ENCODE measurements at regions not wholly inside any gene's neighbourhood (a gene's known extent, or its start where the extent isn't known, plus 50 kb on each side); places are given as distances from the start of the nearest gene placed in this dataset.
A peak's percentile ranks its signal among the peaks of the same experiment; 100 is the strongest.

DNA sequence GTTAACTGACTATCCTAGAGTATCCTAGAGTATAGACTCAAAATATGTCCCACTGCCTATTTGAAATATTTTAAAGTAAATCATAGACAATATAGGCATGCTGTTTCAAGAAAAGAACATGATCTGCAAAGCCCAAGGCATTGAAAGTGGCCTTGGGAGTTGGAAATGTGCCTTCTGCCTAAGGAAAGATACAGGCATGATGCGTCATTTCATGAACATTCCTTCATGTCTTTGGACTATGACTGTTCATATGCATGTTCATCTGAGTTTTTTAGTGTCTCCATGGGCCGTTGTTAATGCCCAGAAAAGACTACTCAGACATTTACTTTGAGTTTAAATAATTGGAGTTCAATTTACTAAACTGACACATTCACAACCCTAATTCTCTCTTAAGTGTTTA lies 69.7 kb upstream of the PRDM11 start:
- Histone ChIP-seq H3K36me3 (ENCODE audit: control insufficient read depth, low read length) (no peaks in the 10 kb centered on the region), H3K27ac (ENCODE audit: low read depth, low read length) (no peak overlapping the region), H3K9me2 (replicated peaks; ENCODE audit: control insufficient read depth, low read length) (no peaks in the 10 kb centered on the region), H3F3A (ENCODE audit: control insufficient read depth, insufficient read depth) (peaks cover 22% of the 10 kb centered on the region), H3K4me2 (ENCODE audit: low read length) (peak overlapping the region; percentile 89; the same call in 1 of the 2 replicates), H3K4me3 (ENCODE audit: low read length) (no peak overlapping the region), H3K9me3 (ENCODE audit: control insufficient read depth, insufficient read depth, low read length) (no peaks in the 10 kb centered on the region), H3K4me1 (ENCODE audit: control insufficient read depth, low read length) (peaks cover 97% of the 10 kb centered on the region), H4K20me1 (ENCODE audit: control insufficient read depth, insufficient read depth, low read depth, low read length) (no peaks in the 10 kb centered on the region), H3K79me2 (ENCODE audit: control insufficient read depth, low read length) (no peaks in the 10 kb centered on the region), H3K27me3 (ENCODE audit: control insufficient read depth, low read length) (no peaks in the 10 kb centered on the region)
- no peak for TF ChIP-seq EZH2phosphoT487 (IDR thresholded peaks at IDR 0.05; ENCODE audit: borderline replicate concordance, low read length)
- TF ChIP-seq, protein P1, sequence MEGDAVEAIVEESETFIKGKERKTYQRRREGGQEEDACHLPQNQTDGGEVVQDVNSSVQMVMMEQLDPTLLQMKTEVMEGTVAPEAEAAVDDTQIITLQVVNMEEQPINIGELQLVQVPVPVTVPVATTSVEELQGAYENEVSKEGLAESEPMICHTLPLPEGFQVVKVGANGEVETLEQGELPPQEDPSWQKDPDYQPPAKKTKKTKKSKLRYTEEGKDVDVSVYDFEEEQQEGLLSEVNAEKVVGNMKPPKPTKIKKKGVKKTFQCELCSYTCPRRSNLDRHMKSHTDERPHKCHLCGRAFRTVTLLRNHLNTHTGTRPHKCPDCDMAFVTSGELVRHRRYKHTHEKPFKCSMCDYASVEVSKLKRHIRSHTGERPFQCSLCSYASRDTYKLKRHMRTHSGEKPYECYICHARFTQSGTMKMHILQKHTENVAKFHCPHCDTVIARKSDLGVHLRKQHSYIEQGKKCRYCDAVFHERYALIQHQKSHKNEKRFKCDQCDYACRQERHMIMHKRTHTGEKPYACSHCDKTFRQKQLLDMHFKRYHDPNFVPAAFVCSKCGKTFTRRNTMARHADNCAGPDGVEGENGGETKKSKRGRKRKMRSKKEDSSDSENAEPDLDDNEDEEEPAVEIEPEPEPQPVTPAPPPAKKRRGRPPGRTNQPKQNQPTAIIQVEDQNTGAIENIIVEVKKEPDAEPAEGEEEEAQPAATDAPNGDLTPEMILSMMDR (IDR thresholded peaks at IDR 0.05; ENCODE audit: low read depth, low read length, poor library complexity, severe bottlenecking) = no peak

DNA sequence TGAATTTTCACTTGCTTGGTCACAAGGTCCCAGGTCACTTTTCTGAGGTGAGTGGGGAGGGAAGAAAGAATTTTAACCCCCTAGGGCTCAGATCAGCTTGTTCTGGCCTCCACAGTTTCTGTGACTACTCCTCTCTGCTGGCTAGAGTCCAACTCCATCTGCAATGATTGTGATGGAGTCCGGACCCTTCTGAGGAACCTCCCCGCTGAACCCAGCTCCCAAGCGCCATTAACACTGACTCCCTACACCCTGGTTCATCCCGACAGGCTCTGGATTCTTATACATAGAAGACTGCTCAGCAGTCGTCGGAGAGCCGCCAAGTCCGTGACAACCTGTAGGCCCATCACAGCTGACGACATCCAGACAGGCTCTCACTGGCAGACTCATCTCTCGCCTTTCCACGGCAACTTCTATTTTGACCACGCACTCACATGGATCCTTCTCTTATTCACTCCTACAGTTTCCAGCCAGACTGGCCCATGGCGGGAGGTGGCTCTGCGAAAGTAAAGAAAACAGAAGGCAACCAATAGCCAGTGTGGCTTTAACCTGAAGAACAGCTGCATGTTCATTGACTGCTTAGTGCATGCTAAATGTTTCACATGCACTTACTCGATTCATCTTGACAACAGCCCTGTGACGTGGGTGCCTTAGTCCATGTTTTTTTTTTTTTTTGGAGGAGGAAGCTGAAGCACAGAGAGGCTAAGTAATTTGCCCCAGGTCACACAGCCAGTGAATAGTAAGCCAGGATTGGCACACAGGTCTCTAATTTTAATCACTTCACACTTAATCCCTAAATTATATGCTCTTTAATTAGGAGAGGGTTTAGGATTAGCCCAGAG lies 68.0 kb upstream of the PRDM11 start:
- Histone ChIP-seq H3K79me2 (ENCODE audit: control insufficient read depth, low read length) (no peaks in the 10 kb centered on the region), H3F3A (ENCODE audit: control insufficient read depth, insufficient read depth) (peaks cover 26% of the 10 kb centered on the region), H3K27ac (ENCODE audit: low read depth, low read length) (no peak overlapping the region), H3K9me3 (ENCODE audit: control insufficient read depth, insufficient read depth, low read length) (no peaks in the 10 kb centered on the region), H3K4me1 (ENCODE audit: control insufficient read depth, low read length) (peaks cover 97% of the 10 kb centered on the region), H3K4me2 (ENCODE audit: low read length) (peak overlapping the region; percentile 89), H4K20me1 (ENCODE audit: control insufficient read depth, insufficient read depth, low read depth, low read length) (no peaks in the 10 kb centered on the region), H3K9me2 (replicated peaks; ENCODE audit: control insufficient read depth, low read length) (no peaks in the 10 kb centered on the region), H3K36me3 (ENCODE audit: control insufficient read depth, low read length) (no peaks in the 10 kb centered on the region), H3K4me3 (ENCODE audit: low read length) (no peak overlapping the region), H3K27me3 (ENCODE audit: control insufficient read depth, low read length) (no peaks in the 10 kb centered on the region)
- TF ChIP-seq EZH2phosphoT487 (IDR thresholded peaks at IDR 0.05; ENCODE audit: borderline replicate concordance, low read length) = no peak
- TF ChIP-seq, protein P1 (IDR thresholded peaks at IDR 0.05; ENCODE audit: low read depth, low read length, poor library complexity, severe bottlenecking) = no peak

DNA sequence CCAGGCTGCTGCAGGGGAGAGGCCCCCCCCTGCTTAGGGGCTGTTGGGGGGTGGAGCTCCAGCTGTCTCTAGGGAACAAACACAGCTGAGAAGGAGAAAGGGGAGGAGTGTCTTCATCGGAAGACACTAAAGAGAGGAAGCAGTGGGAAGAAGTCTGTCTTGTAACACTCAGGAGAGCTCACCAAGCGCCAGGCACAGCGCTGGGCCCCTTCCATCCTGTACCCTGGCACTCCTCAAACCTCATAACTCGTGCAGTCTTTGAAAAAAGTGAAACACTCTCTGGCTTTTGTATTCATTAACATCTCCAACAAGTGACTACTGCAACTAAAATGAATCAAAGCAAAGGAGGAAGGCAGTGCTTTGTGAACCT lies 67.4 kb upstream of the PRDM11 start:
- H3K27ac ChIP-seq (ENCODE audit: low read depth, low read length) = peak overlapping the region; percentile 81
- TF ChIP-seq, protein P1 (IDR thresholded peaks at IDR 0.05; ENCODE audit: low read depth, low read length, poor library complexity, severe bottlenecking) = no peak
- no peak for TF ChIP-seq EZH2phosphoT487 (IDR thresholded peaks at IDR 0.05; ENCODE audit: borderline replicate concordance, low read length)

More for the DNA sequence above, 67.4 kb upstream of the PRDM11 start:
- Histone ChIP-seq H3K27me3 (ENCODE audit: control insufficient read depth, low read length) (no peaks in the 10 kb centered on the region), H3K36me3 (ENCODE audit: control insufficient read depth, low read length) (no peaks in the 10 kb centered on the region), H3F3A (ENCODE audit: control insufficient read depth, insufficient read depth) (peaks cover 28% of the 10 kb centered on the region), H3K4me2 (ENCODE audit: low read length) (peak overlapping the region; percentile 89), H3K79me2 (ENCODE audit: control insufficient read depth, low read length) (no peaks in the 10 kb centered on the region), H4K20me1 (ENCODE audit: control insufficient read depth, insufficient read depth, low read depth, low read length) (no peaks in the 10 kb centered on the region), H3K4me1 (ENCODE audit: control insufficient read depth, low read length) (peaks cover 97% of the 10 kb centered on the region), H3K4me3 (ENCODE audit: low read length) (peak overlapping the region; percentile 66), H3K9me2 (replicated peaks; ENCODE audit: control insufficient read depth, low read length) (no peaks in the 10 kb centered on the region), H3K9me3 (ENCODE audit: control insufficient read depth, insufficient read depth, low read length) (no peaks in the 10 kb centered on the region)

Data from DOHH2 (cell line).